Uterus (tissue), 3 donors: ENCODE measurements at regions not wholly inside any gene's neighbourhood (a gene's known extent, or its start where the extent isn't known, plus 50 kb on each side); places are given as distances from the start of the nearest gene placed in this dataset.

Experiments used
- DNase-seq, 2 donors: peaks; one replicate each; pipeline ENCODE4 v3.0.0-alpha.2; 2019 to 2020
- H3K27ac ChIP-seq, 2 donors: fragments of 200-600 bp; sonication (generic); 1 replicate in 1 of 2; 2 replicates in 1 of 2; pipeline ENCODE4 v1.5.1; 2016 to 2018
- H3K27me3 ChIP-seq, 2 donors: fragments of 200-600 bp; sonication (generic); one replicate each; pipeline ENCODE4 v1.5.1; 2018 to 2019; ENCODE audit warnings: control low read depth in 1 of 2
- H3K36me3 ChIP-seq, 2 donors: fragments of 200-600 bp; sonication (generic); one replicate each; pipeline ENCODE4 v1.5.1; 2019; ENCODE audit warnings: control low read depth in 1 of 2
- H3K4me1 ChIP-seq, 2 donors: fragments of 200-600 bp; sonication (generic); one replicate each; pipeline ENCODE4 v1.5.1; 2018 to 2019; ENCODE audit warnings: control low read depth in 1 of 2
- H3K4me3 ChIP-seq, 2 donors: fragments of 200-600 bp; sonication (generic); 1 replicate in 1 of 2; 2 replicates in 1 of 2; pipeline ENCODE4 v1.5.1; 2018 to 2019; ENCODE audit warnings: mild to moderate bottlenecking in 1 of 2
- H3K9me3 ChIP-seq, 2 donors: fragments of 200-600 bp; sonication (generic); one replicate each; pipeline ENCODE4 v1.5.1; 2019; ENCODE audit warnings: control low read depth in 1 of 2
- CTCF ChIP-seq, 4 experiments: fragments of 200-600 bp in 2 of 4; fragments of 450-650 bp in 2 of 4; sonication (generic) in 2 of 4; IDR thresholded peaks; one replicate each; pipeline ENCODE4 v1.5.1; 2016 to 2019; ENCODE audit warnings: antibody characterized with exemption in 4 of 4, mild to moderate bottlenecking in 2 of 4, moderate library complexity in 1 of 4
- POLR2A ChIP-seq, 2 donors: fragments of 450-650 bp; IDR thresholded peaks; one replicate each; pipeline ENCODE4 v1.6.1; 2016; ENCODE audit warnings: antibody characterized with exemption in 2 of 2, mild to moderate bottlenecking in 1 of 2, moderate library complexity in 1 of 2
- intact Hi-C: fragments of 100-400 bp; cut with DNase I; formaldehyde crosslinking; loops from one replicate; pipeline ENCODE4 v1.15.1; 2023; ENCODE audit warnings: low total_unique reads
- donor health status: DM: yes; HTN: yes; CAD: no.

GRCh38 chr6:19279273-19279684, 557.9 kb upstream of the ID4 start:
- TF ChIP-seq CTCF (IDR thresholded peaks at IDR 0.05) (no peak), POLR2A (IDR thresholded peaks at IDR 0.05) (no peak)
- DNase-seq: no peak
- H3K4me1 ChIP-seq: no peaks in the 10 kb centered on the region
- no peaks in the 10 kb centered on the region for H3K27me3 ChIP-seq
- no peak overlapping the region for H3K4me3 ChIP-seq
- H3K9me3 ChIP-seq: peaks cover 0 to 6% of the 10 kb centered on the region in 2 donors
- H3K27ac ChIP-seq: peak overlapping the region in 1 of 2 donors; percentile 43
- intact Hi-C loops: no loop called here
- no peaks in the 10 kb centered on the region for H3K36me3 ChIP-seq

DNA sequence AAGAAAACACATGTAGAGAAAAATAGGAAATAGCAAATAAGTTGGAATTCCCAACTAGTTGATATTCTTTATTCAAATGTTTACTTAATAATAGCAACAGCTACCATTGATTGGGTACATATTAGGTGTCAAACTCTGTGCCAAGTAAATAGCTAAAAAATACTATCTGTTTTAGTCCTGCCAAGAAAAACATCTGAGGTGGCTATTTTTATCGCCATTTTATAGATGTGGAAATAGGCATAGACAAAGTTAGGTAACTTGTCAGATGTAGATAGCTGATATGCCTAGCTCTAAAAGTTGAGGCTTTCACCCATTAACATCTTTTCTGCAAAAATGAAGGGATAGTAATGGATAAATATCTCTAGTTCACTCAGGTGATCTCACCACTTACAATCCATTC, 549.2 kb upstream of the ID4 start:
- H3K4me1 ChIP-seq: no peaks in the 10 kb centered on the region
- H3K27me3 ChIP-seq: no peaks in the 10 kb centered on the region
- intact Hi-C loops: no loop called here
- DNase-seq: no peak
- no peak overlapping the region for H3K27ac ChIP-seq
- no peaks in the 10 kb centered on the region for H3K36me3 ChIP-seq
- TF ChIP-seq POLR2A (IDR thresholded peaks at IDR 0.05) (no peak), CTCF (IDR thresholded peaks at IDR 0.05) (no peak)
- no peak overlapping the region for H3K4me3 ChIP-seq
- H3K9me3 ChIP-seq: no peaks in the 10 kb centered on the region

DNA sequence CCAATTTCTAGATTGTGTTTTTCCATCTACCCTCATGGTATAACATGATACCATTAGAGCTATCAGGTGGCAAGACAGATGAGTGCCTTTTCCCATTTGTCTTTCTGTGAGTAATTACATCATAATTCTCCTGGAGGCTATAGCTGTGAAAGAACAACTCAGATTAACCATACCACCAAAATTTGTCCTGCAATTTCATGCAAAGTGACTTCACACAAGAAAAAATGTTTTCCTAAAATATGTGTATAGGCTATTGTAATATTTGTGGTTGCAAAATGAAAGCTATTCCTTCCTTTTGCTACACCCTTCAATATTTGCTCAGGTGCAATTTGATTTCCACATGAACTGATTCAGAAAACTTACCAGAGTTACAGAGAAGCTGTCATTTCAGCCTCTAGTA, 547.7 kb upstream of the ID4 start:
- Histone ChIP-seq H3K27ac (no peak overlapping the region), H3K4me1 (no peaks in the 10 kb centered on the region), H3K4me3 (no peak overlapping the region), H3K9me3 (no peaks in the 10 kb centered on the region), H3K36me3 (no peaks in the 10 kb centered on the region), H3K27me3 (no peaks in the 10 kb centered on the region)
- intact Hi-C loops: no loop called here
- TF ChIP-seq POLR2A (IDR thresholded peaks at IDR 0.05): no peak
- no peak for DNase-seq

- no peak for TF ChIP-seq POLR2A (IDR thresholded peaks at IDR 0.05)
- no peak for TF ChIP-seq CTCF (IDR thresholded peaks at IDR 0.05)
- H3K27ac ChIP-seq: no peak overlapping the region
- H3K4me3 ChIP-seq: no peak overlapping the region
- intact Hi-C loops: no loop called here
- DNase-seq: no peak
- no peaks in the 10 kb centered on the region for H3K27me3 ChIP-seq
- no peaks in the 10 kb centered on the region for H3K4me1 ChIP-seq
- no peaks in the 10 kb centered on the region for H3K9me3 ChIP-seq
- no peaks in the 10 kb centered on the region for H3K36me3 ChIP-seq
Measured at GRCh38 chr6:19297880-19298279, 539.3 kb upstream of the ID4 start.

GRCh38 chr6:19298421-19298820, 538.7 kb upstream of the ID4 start:
- Histone ChIP-seq H3K4me3 (no peak overlapping the region), H3K36me3 (no peaks in the 10 kb centered on the region), H3K27me3 (no peaks in the 10 kb centered on the region), H3K9me3 (no peaks in the 10 kb centered on the region), H3K4me1 (no peaks in the 10 kb centered on the region), H3K27ac (no peak overlapping the region)
- TF ChIP-seq POLR2A (IDR thresholded peaks at IDR 0.05) (no peak), CTCF (IDR thresholded peaks at IDR 0.05) (no peak)
- no peak for DNase-seq
- intact Hi-C loops: no loop called here

- TF ChIP-seq POLR2A (IDR thresholded peaks at IDR 0.05) (no peak), CTCF (IDR thresholded peaks at IDR 0.05) (no peak)
- intact Hi-C loops: no loop called here
- no peak overlapping the region for H3K27ac ChIP-seq
- no peaks in the 10 kb centered on the region for H3K4me1 ChIP-seq
- no peaks in the 10 kb centered on the region for H3K27me3 ChIP-seq
- no peak for DNase-seq
- H3K4me3 ChIP-seq: no peak overlapping the region
- H3K36me3 ChIP-seq: no peaks in the 10 kb centered on the region
- H3K9me3 ChIP-seq: no peaks in the 10 kb centered on the region
Measured at GRCh38 chr6:19299129-19299528, 538.0 kb upstream of the ID4 start.
